ENCODE measurements at regions not wholly inside any gene's neighbourhood (a gene's known extent, or its start where the extent isn't known, plus 50 kb on each side); places are given as distances from the start of the nearest gene placed in this dataset.

DNA sequence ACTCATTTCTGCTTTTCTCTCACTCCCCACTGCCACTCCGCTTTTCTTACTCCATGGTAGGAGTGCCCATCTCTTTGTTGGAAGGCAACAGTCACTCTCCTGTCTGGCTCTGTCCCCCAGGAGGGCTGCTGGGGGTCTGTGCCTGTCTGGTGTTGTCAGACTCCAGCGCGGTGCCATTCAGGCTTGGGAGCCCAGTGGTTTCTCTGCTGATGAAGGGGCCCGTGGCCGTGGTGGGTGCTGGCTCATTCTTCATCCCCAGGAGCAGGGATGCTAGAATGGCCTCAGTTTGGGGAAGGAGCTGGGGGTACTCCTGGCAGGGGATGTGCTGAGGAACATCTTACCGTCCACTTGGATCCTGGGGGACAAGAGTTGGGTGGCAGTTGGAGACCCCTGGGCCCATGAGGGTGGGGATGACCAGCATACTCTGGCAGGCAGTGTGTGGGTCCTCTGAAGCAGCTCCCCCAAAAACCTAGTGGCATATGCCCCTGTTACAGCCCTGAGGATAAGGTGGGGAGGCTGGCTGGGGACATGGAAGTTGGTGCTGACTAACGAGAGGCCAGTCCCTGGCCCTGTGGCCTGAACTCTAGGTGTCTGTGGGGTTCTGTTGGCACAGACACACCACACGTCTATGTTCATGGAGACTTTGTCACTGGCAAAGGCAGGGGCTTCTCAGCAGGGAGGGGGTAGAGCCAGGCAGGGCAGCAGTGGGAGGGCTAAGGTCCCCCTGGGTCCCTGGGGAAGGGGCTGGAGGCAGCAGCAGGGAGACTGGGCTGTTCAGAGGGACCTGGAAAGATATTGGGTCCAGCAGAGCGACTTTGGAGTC lies 102.8 kb upstream of the RET start:
- FAIRE-seq: no peak

DNA sequence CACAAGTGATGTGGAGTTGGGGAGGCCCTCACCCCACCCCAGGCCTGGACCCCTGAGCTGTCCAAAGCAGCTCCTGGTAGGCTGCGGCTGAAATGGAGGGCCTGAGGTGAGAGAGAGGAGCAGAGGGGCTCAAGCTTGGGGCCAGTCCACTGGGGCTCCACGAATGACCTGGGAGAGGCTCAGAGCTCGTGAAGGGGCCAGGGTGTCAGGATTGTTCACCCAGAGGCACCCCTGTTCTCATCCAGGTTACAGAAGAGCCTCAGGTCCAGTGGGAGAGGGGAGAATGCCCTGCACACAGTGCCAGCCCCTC lies 102.2 kb upstream of the RET start:
- no peak for FAIRE-seq

DNA sequence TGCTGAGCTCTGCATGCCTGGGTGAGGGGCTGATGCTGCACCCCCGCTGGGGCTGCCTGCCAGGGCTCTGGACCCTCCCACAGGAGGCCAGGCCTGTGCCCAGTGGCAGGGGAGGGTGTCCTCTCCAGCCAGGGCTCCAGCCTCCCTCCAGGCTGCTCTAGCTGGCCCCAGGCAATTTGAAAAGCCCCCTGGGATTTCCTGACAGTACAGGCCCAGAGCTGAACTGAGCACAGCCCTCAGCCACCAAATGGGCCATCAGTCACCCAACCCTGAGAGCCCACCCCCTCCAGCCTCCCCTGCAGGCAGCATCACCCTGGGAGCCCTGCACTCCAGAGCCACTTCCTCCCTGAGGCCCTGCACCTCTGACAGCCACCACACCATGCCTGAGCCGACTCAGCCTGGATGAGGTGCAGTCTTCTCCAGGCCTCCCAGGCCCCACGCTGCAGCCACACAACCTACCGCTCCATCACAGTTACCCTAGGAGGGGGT lies 101.8 kb upstream of the RET start:
- FAIRE-seq: no peak

DNA sequence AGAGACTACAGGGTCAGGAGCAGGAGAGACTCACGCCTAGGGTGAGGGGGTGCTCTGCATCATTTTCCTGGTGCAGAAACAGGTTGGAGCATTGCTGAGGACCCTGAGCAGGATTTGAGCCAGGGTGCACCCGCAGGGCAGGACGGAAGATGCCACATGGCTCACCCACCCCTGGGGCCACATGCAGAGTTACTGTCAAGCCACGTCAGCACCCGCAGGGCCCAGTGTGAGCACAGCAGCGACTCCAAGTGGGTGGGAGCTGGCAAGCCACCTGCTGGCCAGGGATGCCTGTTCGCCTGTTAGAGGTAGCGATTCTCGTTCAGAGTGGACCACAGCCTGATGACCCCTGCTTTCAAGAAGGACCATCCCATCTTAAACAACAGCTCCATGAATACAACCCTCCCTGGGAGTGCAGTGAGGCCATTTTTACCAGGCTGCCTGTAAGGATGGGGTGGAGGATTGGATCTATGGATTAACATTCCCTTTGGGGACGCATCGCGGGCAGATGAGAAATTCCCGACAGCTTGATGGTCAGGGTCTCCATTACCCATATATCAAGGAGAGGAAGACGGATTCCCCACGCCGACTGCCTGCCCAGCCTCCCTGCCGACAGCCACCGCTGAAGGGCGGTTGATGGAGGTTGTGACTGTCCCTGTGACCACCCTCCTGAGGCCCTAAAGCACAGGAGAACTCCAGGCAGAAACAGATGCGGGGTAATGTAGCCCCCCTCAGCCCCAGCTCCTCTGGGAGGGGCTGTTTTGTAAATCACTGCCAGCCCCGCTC lies 101.1 kb upstream of the RET start:
- no peak for FAIRE-seq

DNA sequence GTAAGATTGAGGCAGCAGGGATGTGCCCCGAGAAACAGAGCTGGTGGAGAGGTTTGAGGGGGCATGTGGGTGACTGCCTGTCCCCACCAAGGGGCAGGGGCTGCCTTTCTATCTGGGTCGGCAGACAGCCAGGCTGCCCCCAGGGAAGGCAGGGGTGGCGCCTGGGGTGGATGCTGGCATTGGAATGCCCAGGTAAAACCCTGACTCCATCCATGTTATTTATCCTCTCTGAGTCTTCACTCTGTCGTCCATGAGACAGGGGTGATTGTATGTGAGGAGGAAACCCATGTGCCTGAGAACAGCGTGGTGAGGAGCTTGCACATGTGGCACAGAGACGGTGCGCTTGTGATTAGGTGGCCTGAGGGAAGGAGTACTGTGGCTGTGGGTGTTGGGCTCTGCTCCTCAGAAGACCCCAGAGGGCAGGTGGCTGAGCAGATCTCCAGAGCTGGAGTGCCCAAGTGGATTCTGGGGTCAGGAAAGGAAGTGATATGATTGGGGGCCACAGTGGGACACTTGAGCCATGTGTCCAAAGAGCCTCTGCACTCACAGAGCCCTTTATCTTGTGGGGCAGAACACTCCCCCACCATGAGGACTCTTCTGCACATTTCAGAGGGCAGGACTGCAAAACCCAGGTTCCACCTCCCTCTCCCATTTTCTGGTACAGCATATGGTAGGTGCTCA lies 100.4 kb upstream of the RET start:
- FAIRE-seq: no peak

DNA sequence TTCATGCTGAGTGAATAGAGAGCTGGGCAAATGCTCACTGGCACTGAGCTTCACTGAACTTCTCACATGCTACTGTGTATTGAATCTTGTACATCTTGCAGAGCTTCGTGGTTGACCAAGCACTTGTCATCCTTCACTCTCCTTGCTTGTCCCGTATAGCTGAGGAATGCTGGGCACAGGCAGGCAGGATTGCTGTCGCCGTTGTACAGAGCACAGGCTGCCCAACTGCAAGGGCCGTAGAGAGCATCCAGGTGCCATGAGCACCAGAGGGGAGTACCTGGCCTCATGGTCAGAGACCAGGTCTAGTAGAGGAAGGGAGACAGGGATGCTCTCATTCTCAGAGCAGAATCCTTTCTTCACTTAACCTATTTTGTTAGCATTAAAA lies 99.8 kb upstream of the RET start:
- no peak for FAIRE-seq

DNA sequence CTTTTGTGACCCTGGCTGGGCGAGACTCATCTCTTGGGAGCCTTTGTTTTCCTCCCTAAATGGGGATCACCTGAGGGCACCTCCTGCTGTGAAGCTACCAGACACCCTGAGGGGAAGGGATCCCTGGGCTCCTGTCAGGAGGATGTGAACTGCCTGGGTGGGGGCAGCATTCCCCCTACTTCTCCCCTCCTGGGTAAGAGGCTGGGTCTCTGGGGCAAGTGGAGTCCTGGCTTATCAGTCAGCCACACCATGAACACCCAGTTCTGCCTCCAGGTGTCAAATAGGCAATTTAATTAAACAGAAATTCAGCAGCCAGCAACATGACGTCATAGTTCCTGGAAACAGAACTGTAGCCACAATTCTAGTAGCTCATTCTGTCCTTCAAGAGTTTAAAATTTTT lies 97.7 kb upstream of the RET start:
- FAIRE-seq: no peak

DNA sequence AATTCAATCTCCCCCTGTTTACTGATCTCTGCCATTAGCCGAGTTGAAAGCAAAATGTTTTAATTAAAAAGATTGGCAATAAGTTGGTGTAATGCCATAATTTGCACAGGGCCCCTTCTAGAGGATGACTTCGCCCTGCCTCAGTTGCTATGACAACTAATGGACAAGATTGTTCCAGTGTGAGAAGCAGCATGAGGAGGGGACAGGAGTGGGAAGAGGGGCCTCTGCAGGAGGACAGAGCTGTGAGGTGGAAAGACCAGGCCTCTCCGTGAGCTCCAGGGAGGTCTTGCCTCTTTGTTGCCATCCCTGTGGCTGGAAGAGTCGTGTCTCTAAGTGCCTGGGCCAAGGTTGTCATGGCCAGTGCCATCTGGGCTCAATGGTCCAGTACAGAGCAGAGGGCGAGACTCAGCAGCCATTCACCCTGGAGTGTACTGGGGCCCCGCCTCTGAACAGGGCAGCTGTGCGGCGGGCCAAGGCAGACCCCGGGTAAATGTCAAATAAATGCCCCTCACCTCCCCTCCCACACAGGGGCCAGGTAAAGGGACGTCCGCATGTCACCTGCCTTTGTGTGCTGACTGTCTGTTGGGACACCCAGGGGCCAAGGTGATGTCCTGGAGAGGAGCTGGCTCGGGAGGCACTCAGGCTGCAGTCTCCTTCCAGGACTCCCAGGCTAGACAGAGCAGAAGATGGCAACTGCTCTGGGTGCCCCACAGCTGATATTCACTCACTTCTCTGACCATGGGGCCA lies 97.0 kb upstream of the RET start:
- no peak for FAIRE-seq

DNA sequence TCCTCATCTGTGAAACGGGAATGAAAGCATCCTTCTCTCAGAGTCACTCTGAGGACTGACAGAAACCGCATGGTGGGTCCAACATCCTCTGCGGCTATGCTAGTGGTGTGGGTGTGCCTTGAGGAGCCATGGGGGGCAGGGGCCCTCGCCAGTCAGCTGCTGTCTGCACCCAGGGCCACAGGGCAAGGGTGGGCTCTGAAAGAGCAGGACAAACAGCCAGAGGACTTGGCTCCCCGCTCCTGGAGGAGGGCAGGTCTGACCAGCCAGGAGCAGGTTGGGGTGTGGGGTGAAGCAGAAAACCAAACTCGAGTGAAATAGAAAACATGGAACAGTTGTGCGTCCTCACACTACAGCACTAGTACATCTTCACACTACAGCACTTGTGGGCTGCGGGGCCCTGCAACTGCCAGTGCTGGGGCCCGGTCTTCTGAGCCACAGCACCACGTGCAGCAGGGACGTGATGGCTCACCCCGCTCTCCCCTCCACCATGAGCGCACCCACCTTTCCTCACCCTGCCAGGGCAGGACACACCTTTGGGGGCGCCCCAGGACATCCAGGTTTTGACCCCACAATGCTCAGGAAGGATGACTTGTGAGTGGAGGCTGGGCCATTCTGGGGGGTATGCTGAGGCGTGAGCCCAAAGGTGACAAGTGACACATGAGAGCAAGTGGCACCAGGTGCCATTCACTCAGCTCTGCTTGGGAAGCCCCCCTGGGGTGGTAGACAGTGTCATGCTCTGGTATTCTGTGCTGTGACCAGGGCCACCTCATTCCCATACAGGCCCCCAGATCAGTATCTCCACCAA lies 96.1 kb upstream of the RET start:
- no peak for FAIRE-seq

DNA sequence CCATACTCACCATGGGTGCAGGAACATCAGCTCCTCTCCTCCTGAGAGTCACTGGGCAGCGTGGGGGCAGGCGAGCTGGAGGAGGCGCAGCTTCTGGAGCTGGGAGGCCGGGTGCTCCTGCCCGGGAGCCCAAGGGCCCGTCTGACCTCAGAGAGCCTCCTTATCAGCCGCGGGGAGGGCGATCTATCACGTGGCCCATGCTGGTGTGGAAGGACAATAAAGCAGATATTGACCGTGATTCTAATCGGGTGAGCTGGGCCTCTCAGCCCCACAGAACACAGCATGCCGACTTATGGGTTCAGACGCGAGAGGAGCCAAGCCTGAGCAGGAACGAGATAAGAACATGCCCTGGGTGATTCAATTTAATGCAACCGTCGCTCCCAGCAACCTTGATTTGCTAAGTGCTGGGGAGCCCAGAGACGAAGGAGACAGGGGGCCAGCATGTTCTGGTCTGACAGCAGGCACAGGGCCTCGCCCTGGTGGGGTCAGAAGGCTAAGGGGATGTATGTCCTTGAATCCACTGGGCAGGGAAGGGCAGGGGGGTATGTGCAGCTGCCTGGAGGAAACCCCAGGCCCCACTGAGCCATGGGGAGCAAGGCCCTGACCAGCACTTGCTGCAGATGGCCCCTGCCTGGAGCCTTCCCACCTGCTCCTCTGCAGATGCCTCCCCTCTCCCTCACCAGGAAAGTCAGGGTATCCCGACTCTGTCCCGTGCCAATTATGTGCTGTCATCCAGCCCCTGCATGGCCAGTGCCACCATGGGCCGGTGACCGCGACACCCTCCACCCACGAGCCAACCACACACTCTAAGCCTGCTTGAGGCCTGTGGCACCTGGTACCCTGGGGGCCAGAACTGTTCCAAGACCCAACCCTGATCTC lies 95.3 kb upstream of the RET start:
- FAIRE-seq: no peak

DNA sequence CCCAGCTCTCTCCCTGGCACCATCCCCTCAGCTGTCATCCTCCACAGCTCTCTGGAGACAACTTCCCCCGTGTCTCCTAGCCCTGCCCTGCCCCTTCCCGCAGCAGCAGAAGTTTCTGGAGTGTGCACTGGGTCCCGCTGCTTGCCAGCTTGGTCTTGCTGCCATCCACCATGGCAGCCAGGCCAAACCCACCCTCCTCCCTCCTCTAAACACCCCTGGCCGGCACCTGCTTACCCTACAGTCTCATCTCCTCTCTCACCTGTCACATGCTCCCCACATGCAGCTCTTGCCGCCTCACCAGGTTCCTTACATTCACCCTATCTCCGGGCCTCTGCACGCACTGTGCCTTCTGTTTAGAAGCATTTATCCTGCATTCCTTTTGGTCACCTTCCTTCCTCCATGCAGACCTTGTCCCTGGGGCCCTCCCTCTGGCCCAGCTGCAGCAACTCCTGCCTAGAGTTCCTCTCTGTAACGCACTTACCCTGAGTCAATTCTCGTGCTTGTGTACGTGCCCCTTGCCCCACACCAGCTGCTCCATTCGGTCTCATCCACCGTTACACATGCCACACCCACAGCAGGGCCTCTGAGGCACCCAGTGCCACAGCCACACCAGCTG lies 93.9 kb upstream of the RET start:
- FAIRE-seq: no peak

DNA sequence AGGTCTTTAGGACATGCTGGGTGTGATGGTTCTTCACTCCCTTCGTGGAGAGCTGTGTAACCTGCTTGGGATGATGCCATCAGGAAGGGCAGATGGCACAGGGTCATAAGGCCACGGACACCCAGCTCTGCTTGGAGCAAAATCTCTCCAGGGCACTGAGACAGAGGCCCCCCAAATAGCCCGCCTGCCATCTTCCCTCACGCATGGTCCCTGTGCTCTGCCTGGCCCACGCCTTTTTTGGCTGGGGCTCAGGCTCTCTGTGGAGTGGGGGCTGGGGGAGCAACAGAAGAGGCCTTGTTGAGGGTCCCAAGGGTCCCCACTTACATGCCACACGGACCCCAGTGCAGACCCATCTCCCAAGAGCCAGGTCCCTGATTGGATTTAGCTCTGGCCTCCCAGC lies 93.3 kb upstream of the RET start:
- no peak for FAIRE-seq

DNA sequence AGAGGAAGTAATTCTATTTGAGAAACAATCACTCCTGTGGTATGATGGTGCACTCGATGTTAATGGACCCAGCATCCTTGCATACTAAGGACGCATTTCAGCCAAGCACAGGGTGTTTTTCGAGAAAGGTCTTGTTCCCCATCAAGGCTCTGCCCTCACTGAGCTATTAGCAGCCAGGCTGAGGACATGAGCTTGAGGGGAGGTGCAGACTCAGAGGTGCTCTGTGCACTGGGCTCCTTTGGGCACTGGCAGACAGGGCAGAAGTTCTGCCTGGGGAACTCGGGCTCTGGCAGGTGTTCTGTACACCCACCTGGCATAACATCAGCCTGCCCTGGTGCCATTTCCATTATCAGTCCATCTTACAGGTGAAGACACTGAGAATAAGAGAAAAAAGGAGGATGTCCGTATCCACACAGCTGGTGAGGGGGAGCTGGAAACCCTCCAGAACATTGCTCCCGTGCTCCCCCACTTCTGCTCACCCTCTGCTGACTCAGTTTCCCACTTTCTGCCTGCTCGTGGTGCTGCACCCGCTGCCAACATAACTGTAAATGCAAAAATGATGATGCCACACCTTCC lies 92.7 kb upstream of the RET start:
- no peak for FAIRE-seq

DNA sequence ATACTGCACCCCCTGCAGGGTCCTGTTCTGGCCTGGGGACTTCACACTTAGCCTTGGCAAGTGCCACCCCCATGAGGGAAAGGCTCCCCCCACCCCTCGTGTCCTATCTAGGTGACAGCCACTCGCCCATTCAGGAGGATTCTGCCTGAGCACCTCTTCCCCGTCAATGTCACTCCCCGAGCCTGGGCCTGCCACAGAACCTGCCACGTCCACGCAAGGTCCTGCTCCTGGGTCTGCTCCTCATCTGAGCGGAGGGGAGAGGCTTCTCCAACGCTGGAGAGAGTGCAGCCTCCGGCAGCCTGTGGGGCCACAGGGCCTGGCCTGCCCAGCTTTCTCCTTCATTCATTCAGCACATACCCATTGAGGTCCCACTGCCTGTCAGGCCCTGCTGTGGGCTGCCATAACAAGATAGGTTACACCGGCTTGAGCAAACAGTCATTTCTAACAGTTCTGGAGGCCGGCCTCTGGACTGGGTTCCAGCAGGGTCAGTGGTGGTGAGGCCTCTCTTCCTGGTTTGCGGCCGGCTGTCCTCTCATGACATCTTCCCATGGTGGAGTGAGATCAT lies 92.0 kb upstream of the RET start:
- no peak for FAIRE-seq

DNA sequence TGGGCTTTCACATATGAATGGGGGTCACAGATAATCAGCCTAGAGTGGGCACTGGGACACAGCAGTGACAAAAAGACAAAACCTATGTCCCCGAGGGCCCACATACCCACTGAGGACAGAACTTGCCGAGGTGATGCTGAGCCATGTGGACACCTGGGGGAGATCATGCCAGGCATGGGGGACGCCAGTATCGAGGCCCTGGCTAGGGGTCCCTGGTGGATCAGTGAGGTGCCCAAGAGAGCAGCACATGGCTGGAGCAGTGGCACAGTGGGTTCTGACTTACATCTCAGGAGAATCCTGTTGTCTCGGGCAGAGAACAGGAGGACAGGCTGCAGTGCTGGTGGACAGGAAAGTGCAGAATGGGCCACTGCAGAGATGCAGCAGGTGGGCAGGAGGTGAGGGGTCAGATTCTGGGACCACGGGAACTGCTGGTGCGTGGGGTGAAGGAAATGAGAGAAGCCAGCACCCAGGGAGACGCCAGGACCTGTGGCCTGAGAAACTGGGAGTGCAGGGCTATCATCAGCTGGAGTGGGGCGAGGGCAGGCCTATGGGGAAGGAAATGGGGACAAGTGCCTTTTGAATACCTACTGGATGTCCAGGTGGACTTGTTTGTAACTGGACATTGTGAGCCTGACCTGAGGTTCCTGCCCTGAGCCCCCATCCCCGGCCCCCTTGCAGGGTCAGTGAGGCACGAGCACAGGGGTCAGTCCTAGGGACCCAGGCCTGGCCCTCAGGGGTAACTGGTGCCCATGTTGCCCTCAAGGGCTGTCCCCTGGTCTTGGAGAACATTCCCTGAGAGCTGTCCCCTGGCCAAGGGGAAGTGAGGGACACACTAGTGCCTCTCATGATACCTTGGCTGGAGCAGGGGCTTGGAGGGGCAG lies 91.2 kb upstream of the RET start:
- no peak for FAIRE-seq

DNA sequence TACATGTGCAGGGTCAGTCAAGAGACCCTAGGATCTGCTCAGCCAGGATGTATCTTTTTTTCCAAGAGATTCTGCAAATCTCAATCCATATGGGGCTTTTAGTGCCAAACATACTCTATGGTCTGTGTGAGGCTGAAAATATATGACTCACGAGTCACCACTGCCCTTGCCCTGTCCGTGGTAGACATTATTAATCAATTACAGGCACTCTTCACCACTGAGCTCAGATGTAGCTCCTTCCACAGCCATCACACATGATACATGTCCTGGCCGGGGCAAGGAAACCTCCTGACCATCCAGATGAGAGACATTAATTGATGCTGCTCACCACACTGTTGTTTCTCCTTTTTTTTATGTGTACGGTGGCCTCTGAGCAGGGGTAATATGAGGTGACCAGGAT lies 90.2 kb upstream of the RET start:
- no peak for FAIRE-seq

DNA sequence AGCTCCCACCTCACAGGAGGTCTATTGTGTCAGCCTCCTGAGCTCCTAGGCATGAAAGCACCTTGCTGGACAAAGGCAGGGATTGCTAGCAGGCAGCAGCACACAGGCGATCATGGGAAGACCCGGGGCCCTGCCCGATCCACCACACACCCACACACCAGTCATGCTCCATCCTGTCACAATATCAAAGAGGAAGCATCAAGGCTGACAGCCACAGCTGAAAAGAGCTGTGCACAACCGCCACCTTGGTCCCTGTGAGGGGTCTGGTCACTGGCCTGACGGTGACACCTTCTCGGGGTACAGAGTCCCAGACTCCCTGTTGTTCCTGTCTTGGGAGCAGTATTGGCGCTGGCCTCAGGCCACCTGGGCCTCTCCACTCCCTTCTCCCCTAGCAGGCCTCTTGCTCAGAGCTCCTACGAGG lies 89.7 kb upstream of the RET start:
- no peak for FAIRE-seq

DNA sequence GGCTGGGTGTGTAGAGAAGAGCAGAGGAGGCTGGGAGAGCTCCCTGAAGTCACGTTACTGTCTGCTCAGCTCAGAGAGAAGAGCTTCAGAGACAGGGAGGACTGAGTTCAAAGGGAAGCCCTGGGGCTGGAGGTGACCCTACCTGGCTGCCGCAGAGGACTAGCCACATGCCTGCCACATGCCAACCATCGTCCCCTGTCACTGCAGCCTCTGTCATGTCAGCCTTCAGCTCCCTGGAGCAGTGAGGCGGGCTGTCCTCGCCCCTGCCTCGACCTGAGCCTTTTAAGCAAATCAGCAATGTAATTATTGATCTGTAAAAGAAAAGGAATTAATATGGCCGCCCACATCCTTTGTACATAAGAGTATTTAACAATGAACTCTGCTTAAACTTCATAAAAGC lies 89.3 kb upstream of the RET start:
- no peak for FAIRE-seq

DNA sequence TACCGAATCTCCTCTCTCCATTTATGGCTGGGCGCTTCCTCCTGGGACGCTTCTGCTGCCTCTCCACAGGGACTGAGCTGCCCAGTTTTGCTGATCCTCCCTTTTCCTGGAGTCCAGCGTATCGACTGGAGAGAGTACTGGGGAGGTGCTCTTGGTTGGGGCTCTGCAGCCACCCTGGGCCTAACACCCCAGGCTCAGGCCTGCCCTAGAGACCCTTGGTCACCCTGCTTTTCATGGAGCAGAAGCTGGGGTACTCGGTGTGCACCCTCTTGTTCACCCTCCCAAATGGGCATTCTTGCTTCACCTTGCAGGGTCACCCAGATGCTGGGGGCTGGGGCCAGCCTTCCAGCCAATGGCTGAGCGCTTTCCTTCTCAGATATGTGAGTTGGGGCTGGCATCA lies 88.8 kb upstream of the RET start:
- FAIRE-seq: no peak
